Loucy (cell line): ENCODE measurements at regions not wholly inside any gene's neighbourhood (a gene's known extent, or its start where the extent isn't known, plus 50 kb on each side); places are given as distances from the start of the nearest gene placed in this dataset.

Experiments
- H2AFZ ChIP-seq: fragments of 200-600 bp; sonication (generic); 2 replicates; pipeline ENCODE4 v1.6.0; 2016; ENCODE audit warnings: antibody characterized with exemption, mild to moderate bottlenecking, low read length, moderate library complexity
- H3F3A ChIP-seq: fragments of 200-600 bp; 2 replicates; pipeline ENCODE4 v1.6.0; 2016; ENCODE audit warnings: antibody characterized with exemption, low read depth, mild to moderate bottlenecking
- H3K27me3 ChIP-seq: fragments of 200-600 bp; sonication (generic); 2 replicates; pipeline ENCODE4 v1.6.1; 2014; ENCODE audit warnings: low read length, mild to moderate bottlenecking; ENCODE audit not compliant: insufficient read depth, poor library complexity, severe bottlenecking
- H3K36me3 ChIP-seq: fragments of 200-600 bp; sonication (generic); 2 replicates; pipeline ENCODE4 v1.6.1; 2016; ENCODE audit warnings: low read length; ENCODE audit not compliant: insufficient read depth
- H3K4me1 ChIP-seq: fragments of 200-600 bp; sonication (generic); 2 replicates; pipeline ENCODE4 v1.5.1; 2014; ENCODE audit warnings: low read length, mild to moderate bottlenecking; ENCODE audit not compliant: insufficient read depth, poor library complexity, severe bottlenecking
- H3K4me2 ChIP-seq: fragments of 200-600 bp; sonication (generic); 2 replicates; pipeline ENCODE4 v1.6.0; 2014; ENCODE audit warnings: antibody characterized with exemption, low read length, low read depth, mild to moderate bottlenecking; ENCODE audit not compliant: poor library complexity, severe bottlenecking
- H3K4me3 ChIP-seq: fragments of 200-600 bp; sonication (generic); 2 replicates; pipeline ENCODE4 v1.5.1; 2014; ENCODE audit warnings: low read length, mild to moderate bottlenecking, mixed read lengths; ENCODE audit not compliant: poor library complexity, severe bottlenecking
- H3K79me2 ChIP-seq: fragments of 200-600 bp; sonication (generic); 2 replicates; pipeline ENCODE4 v1.6.1; 2014; ENCODE audit warnings: low read length; ENCODE audit not compliant: insufficient read depth
- H3K9ac ChIP-seq: fragments of 200-600 bp; sonication (generic); 2 replicates; pipeline ENCODE4 v1.6.0; 2014; ENCODE audit warnings: mild to moderate bottlenecking, low read depth, low read length, moderate library complexity; ENCODE audit not compliant: poor library complexity, severe bottlenecking
- H3K9me2 ChIP-seq: fragments of 200-600 bp; sonication (generic); replicated peaks from 2 replicates; pipeline ENCODE4 v1.6.1; 2016; ENCODE audit warnings: low read depth, low read length, mixed read lengths
- H3K9me3 ChIP-seq: fragments of 200-600 bp; sonication (generic); 2 replicates; pipeline ENCODE4 v1.6.1; 2014; ENCODE audit warnings: mild to moderate bottlenecking, antibody characterized with exemption, low read length, low read depth; ENCODE audit not compliant: insufficient read depth
- H4K20me1 ChIP-seq: fragments of 200-600 bp; sonication (generic); 2 replicates; pipeline ENCODE4 v1.6.0; 2014; ENCODE audit warnings: antibody characterized with exemption, low read length, mild to moderate bottlenecking; ENCODE audit not compliant: insufficient read depth, poor library complexity, severe bottlenecking
- EZH2phosphoT487 ChIP-seq: fragments of 200-600 bp; IDR thresholded peaks from 2 replicates; pipeline ENCODE4 v1.6.1; 2018; ENCODE audit warnings: antibody characterized with exemption, mild to moderate bottlenecking, moderate library complexity, borderline replicate concordance
- TF ChIP-seq, protein P1 (sequence below): fragments of 200-600 bp; sonication (generic); conservative IDR thresholded peaks from 2 replicates; pipeline ENCODE4 v1.5.1; 2014; ENCODE audit warnings: mild to moderate bottlenecking, antibody characterized with exemption, low read length

- H3K79me2 ChIP-seq, result no peaks in the 10 kb centered on the region
- no peak for TF ChIP-seq EZH2phosphoT487
- TF ChIP-seq, protein P1, sequence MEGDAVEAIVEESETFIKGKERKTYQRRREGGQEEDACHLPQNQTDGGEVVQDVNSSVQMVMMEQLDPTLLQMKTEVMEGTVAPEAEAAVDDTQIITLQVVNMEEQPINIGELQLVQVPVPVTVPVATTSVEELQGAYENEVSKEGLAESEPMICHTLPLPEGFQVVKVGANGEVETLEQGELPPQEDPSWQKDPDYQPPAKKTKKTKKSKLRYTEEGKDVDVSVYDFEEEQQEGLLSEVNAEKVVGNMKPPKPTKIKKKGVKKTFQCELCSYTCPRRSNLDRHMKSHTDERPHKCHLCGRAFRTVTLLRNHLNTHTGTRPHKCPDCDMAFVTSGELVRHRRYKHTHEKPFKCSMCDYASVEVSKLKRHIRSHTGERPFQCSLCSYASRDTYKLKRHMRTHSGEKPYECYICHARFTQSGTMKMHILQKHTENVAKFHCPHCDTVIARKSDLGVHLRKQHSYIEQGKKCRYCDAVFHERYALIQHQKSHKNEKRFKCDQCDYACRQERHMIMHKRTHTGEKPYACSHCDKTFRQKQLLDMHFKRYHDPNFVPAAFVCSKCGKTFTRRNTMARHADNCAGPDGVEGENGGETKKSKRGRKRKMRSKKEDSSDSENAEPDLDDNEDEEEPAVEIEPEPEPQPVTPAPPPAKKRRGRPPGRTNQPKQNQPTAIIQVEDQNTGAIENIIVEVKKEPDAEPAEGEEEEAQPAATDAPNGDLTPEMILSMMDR, result no peak
- H3K9ac ChIP-seq, result no peak overlapping the region
- H3K27me3 ChIP-seq, result no peaks in the 10 kb centered on the region
- no peaks in the 10 kb centered on the region for H4K20me1 ChIP-seq
- H3K9me2 ChIP-seq, result no peaks in the 10 kb centered on the region
- no peaks in the 10 kb centered on the region for H3K4me1 ChIP-seq
- no peak overlapping the region for H2AFZ ChIP-seq
- H3K9me3 ChIP-seq, result no peaks in the 10 kb centered on the region
- no peaks in the 10 kb centered on the region for H3K36me3 ChIP-seq
- no peak overlapping the region for H3K4me3 ChIP-seq
- no peak overlapping the region for H3K4me2 ChIP-seq
- H3F3A ChIP-seq, result no peaks in the 10 kb centered on the region
These were observed 402.8 kb upstream of the RARB start for GRCh38 chr3:25025236-25025635.

DNA sequence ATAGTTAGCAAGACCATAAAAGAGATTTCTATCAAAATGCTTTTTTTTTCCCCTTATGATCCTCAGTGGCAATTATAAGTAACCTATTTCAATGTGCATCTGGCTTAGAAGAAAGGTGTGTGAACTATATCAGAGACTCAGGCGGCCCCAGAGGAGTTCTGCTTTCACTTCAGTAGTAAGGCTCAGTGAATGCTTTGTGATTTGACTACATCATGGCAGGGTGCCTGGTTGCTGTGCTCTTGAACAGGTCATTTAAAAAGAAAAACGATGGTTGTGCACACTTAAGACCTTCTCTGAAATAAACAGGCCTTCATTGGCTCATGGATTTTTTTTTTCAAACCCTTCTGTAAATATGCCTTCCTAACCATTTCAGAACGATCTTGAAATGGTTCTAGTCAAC lies 400.4 kb upstream of the RARB start:
- Histone ChIP-seq H3K79me2 (no peaks in the 10 kb centered on the region), H3K9me2 (no peaks in the 10 kb centered on the region), H3K4me3 (no peak overlapping the region), H3K4me1 (no peaks in the 10 kb centered on the region), H3K27me3 (no peaks in the 10 kb centered on the region), H3K9me3 (no peaks in the 10 kb centered on the region), H3F3A (no peaks in the 10 kb centered on the region), H3K4me2 (no peak overlapping the region), H3K36me3 (no peaks in the 10 kb centered on the region), H3K9ac (no peak overlapping the region), H4K20me1 (no peaks in the 10 kb centered on the region), H2AFZ (no peak overlapping the region)
- TF ChIP-seq, protein P1, result no peak
- no peak for TF ChIP-seq EZH2phosphoT487

DNA sequence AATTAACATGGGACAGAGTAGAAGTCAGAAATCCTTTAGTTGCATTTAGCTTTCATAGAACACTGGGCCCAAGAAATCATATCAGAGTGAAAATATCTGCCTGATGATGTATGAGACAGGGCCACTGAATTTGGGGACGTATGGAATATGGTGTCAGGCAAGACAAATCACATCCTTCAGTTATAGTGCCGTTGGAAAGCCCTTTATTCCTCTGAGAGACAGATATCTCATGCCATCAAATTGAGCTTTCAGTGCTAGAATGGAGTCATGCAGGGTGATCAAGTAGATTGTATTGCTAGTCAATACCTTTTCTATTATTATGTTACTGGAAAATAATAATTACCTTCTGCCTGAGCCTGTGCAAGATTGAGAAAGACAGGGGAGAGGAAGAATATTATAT lies 398.2 kb upstream of the RARB start:
- TF ChIP-seq, protein P1, result no peak
- no peak for TF ChIP-seq EZH2phosphoT487
- Histone ChIP-seq H3K9me3 (no peaks in the 10 kb centered on the region), H3K36me3 (no peaks in the 10 kb centered on the region), H4K20me1 (no peaks in the 10 kb centered on the region), H3K4me3 (no peak overlapping the region), H3K4me1 (no peaks in the 10 kb centered on the region), H3K4me2 (no peak overlapping the region), H3F3A (no peaks in the 10 kb centered on the region), H2AFZ (no peak overlapping the region), H3K79me2 (no peaks in the 10 kb centered on the region), H3K9ac (no peak overlapping the region), H3K9me2 (no peaks in the 10 kb centered on the region), H3K27me3 (no peaks in the 10 kb centered on the region)
